ENCODE measurements at regions not wholly inside any gene's neighbourhood (a gene's known extent, or its start where the extent isn't known, plus 50 kb on each side); places are given as distances from the start of the nearest gene placed in this dataset.

GRCh38 chr5:136522217-136522956 lies 157.0 kb upstream of the TRPC7 start (continued):
- TF ChIP-seq ZNF462 (CRISPR knock-in tag; IDR thresholded peaks at IDR 0.05), result no peak

- H3K9me3 Mint-ChIP-seq, result no peaks in the 10 kb centered on the region
- peaks cover 6% of the 10 kb centered on the region; the same call in 1 of the 3 replicates for H3K36me3 Mint-ChIP-seq (ENCODE audit: low read depth)
- no peak for ATAC-seq
These were observed 156.4 kb upstream of the TRPC7 start for GRCh38 chr5:136521696-136522095.

GRCh38 chr5:136518814-136519213 lies 153.5 kb upstream of the TRPC7 start:
- Histone ChIP-seq H3K4me1 (ENCODE audit: insufficient read depth) (peaks cover 8% of the 10 kb centered on the region), H3K4me2 (no peak overlapping the region), H3F3A (replicated peaks; ENCODE audit: low read depth) (no peaks in the 10 kb centered on the region), H3K27me3 (ENCODE audit: insufficient read depth) (no peaks in the 10 kb centered on the region), H3K4me3 (no peak overlapping the region), H3K27ac (ENCODE audit: low read depth) (no peak overlapping the region), H3K36me3 (ENCODE audit: insufficient read depth) (no peaks in the 10 kb centered on the region), H4K20me1 (replicated peaks; ENCODE audit: insufficient read depth) (no peaks in the 10 kb centered on the region), H3K9me2 (ENCODE audit: insufficient read depth) (peaks cover 8% of the 10 kb centered on the region; the same call in 1 of the 2 replicates), H2AFZ (no peak overlapping the region), H3K79me2 (replicated peaks; ENCODE audit: insufficient read depth) (no peaks in the 10 kb centered on the region)
- Mint-ChIP-seq H3K27ac (no peak overlapping the region), H3K4me3 (no peak overlapping the region), H3K9me3 (no peaks in the 10 kb centered on the region), H3K36me3 (ENCODE audit: low read depth) (peaks cover 6% of the 10 kb centered on the region; the same call in 1 of the 3 replicates), H3K27me3 (ENCODE audit: insufficient read depth, low read depth, poor library complexity) (peaks cover 5% of the 10 kb centered on the region), H3K4me1 (peaks cover 44% of the 10 kb centered on the region)
- ATAC-seq (no peak), DNase-seq (ENCODE audit: low spot score) (no peak)
- no peak for TF ChIP-seq NANOG (IDR thresholded peaks at IDR 0.05; ENCODE audit: borderline replicate concordance)
- no peak for TF ChIP-seq ZNF462 (CRISPR knock-in tag; IDR thresholded peaks at IDR 0.05)

More at GRCh38 chr5:136521696-136522095, 156.4 kb upstream of the TRPC7 start:
- peaks cover 7% of the 10 kb centered on the region for H3K27me3 Mint-ChIP-seq (ENCODE audit: insufficient read depth, low read depth, poor library complexity)
- H2AFZ ChIP-seq, result no peak overlapping the region
- H3K27ac Mint-ChIP-seq, result no peak overlapping the region
- peaks cover 44% of the 10 kb centered on the region for H3K4me1 Mint-ChIP-seq
- no peak for DNase-seq (ENCODE audit: low spot score)
- no peaks in the 10 kb centered on the region for H3K27me3 ChIP-seq (ENCODE audit: insufficient read depth)
- H3K36me3 ChIP-seq (ENCODE audit: insufficient read depth), result no peaks in the 10 kb centered on the region
- H3K4me1 ChIP-seq (ENCODE audit: insufficient read depth), result peaks cover 2% of the 10 kb centered on the region
- no peak overlapping the region for H3K4me3 Mint-ChIP-seq
- no peaks in the 10 kb centered on the region for H3F3A ChIP-seq (replicated peaks; ENCODE audit: low read depth)
- H3K4me3 ChIP-seq, result no peak overlapping the region
- no peaks in the 10 kb centered on the region for H3K79me2 ChIP-seq (replicated peaks; ENCODE audit: insufficient read depth)
- TF ChIP-seq POLR2AphosphoS5 (IDR thresholded peaks at IDR 0.05; ENCODE audit: low read depth) (no peak), EZH2phosphoT487 (IDR thresholded peaks at IDR 0.05; ENCODE audit: unreplicated experiment) (no peak), JUNB (IDR thresholded peaks at IDR 0.05; ENCODE audit: unreplicated experiment) (no peak), NANOG (IDR thresholded peaks at IDR 0.05; ENCODE audit: borderline replicate concordance) (no peak)
- no peaks in the 10 kb centered on the region for H4K20me1 ChIP-seq (replicated peaks; ENCODE audit: insufficient read depth)
- H3K9me2 ChIP-seq (ENCODE audit: insufficient read depth), result peaks cover 18% of the 10 kb centered on the region
- no peak overlapping the region for H3K27ac ChIP-seq (ENCODE audit: low read depth)
- no peak overlapping the region for H3K4me2 ChIP-seq

All from GM23338 (cell line).